Fibroblast of the conjunctiva (primary cell): ENCODE measurements at regions not wholly inside any gene's neighbourhood (a gene's known extent, or its start where the extent isn't known, plus 50 kb on each side); places are given as distances from the start of the nearest gene placed in this dataset.

Experiments
- DNase-seq: peaks from one replicate; pipeline ENCODE4 v3.0.0-alpha.2; 2010; ENCODE audit warnings: low read depth

DNA sequence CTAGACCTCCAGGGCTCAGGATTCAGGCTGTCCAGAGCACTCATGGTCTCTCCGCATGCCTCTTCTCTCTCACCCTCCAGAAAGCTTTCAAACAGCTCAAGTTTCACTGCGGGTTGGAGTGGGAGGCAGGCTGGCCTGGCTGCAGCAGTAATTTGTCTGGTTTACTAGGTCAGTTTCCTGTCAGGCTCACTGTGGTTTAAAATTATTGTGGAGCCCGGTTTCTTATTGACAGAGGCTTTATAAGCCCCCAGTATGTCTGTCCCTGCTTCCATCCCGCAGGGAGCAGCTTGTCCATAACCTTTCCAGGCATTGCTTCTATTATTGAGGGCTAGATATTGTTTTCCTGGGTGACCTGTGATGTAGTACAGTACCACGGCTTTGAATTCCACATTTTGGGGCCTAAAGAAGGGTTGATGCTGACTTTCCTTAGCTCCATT is 235.3 kb upstream of the SORL1-AS1 start:
- DNase-seq, result no peak

DNA sequence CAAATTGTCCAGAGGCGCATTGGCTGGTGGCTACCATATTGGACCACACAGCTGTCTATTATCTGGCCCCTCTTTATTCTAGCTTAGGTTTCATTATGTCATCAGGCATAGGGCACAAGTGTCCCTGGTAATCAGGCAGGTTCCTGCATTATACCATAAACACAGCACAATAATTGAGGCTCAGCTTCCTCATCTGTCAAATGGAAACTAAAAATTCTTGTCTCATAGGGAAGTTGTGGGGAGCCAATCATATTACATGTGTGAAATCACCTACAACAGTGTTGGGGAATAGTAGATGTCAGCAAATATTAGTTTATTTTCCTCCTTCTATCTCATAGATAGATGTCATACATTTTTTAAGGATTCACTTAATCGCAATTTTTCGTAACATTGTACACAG is 231.0 kb upstream of the SORL1-AS1 start:
- DNase-seq, result no peak
